Prostate gland (tissue), 2 donors: ENCODE measurements at regions not wholly inside any gene's neighbourhood (a gene's known extent, or its start where the extent isn't known, plus 50 kb on each side); places are given as distances from the start of the nearest gene placed in this dataset.

Source experiments
- DNase-seq: peaks from one replicate; pipeline ENCODE4 v3.0.0-alpha.2; 2019; ENCODE audit warnings: low spot score
- H3K27ac ChIP-seq, 2 donors: fragments of 200-600 bp; sonication (generic); 2 replicates each; pipeline ENCODE4 v1.5.1; 2017 to 2019
- H3K27me3 ChIP-seq: fragments of 200-600 bp; sonication (generic); replicated peaks from 2 replicates; pipeline ENCODE4 v1.5.1; 2019; ENCODE audit not compliant: insufficient read depth
- H3K36me3 ChIP-seq, 2 donors: fragments of 200-600 bp; sonication (generic); 1 replicate in 1 of 2; 2 replicates in 1 of 2; pipeline versions ENCODE4 v1.5.1 to v1.8.1; 2017 to 2019
- H3K4me1 ChIP-seq: fragments of 200-600 bp; sonication (generic); replicated peaks from 2 replicates; pipeline ENCODE4 v1.5.1; 2019
- H3K4me3 ChIP-seq, 2 donors: fragments of 200-600 bp; sonication (generic); 2 replicates each; pipeline ENCODE4 v1.5.1; 2017 to 2019
- H3K9me3 ChIP-seq: fragments of 200-600 bp; sonication (generic); 2 replicates; pipeline ENCODE4 v1.5.1; 2017
- POLR2A ChIP-seq: fragments of 450-650 bp; IDR thresholded peaks from one replicate; pipeline ENCODE4 v1.6.1; 2016; ENCODE audit warnings: antibody characterized with exemption, mild to moderate bottlenecking
- POLR2AphosphoS5 ChIP-seq: sonication (generic); formaldehyde crosslinking; IDR thresholded peaks from one replicate; pipeline ENCODE4 v1.6.1; 2017; ENCODE audit warnings: antibody characterized with exemption
- WGBS: methylation state at CpG from one replicate; pipeline ENCODE4 v1.1.5; 2018; 5-methylcytosine and 5-hydroxymethylcytosine counted together
- intact Hi-C: fragments of 100-400 bp; cut with DNase I; formaldehyde crosslinking; loops from one replicate; pipeline ENCODE4 v1.14.2; 2022
- TF ChIP-seq, protein P1 (sequence below), 4 experiments: fragments of 200-600 bp in 2 of 4; fragments of 450-650 bp in 2 of 4; sonication (generic) in 2 of 4; IDR thresholded peaks; 1 replicate in 3 of 4; 2 replicates in 1 of 4; pipeline ENCODE4 v1.5.1; 2016 to 2019; ENCODE audit warnings: antibody characterized with exemption in 4 of 4, mild to moderate bottlenecking in 2 of 4, moderate library complexity in 2 of 4

DNA sequence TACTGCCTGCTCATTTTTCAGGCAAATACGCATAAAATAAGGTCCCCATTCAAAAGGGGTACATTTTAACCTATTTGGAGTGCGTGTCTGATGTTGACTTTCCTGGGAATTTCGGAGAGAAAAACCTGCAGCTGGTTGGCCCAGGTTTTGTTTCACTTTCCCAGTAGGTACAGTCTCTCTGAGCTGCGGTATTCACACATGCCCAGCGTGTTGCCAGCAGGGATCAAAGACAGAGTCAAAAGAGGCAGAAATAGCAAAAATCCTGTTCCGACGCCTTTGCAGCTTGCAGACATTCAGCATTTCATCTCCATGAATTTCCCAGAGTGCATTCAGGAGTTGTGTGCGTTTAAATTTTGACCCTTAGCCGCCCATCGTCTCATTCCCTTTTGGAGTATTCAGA lies 855.4 kb upstream of the CELF4 start:
- Histone ChIP-seq H3K4me3 (no peak overlapping the region), H3K27me3 (no peaks in the 10 kb centered on the region)
- 62% methylated on average over 10 of the region's 10 CpGs for WGBS

DNA sequence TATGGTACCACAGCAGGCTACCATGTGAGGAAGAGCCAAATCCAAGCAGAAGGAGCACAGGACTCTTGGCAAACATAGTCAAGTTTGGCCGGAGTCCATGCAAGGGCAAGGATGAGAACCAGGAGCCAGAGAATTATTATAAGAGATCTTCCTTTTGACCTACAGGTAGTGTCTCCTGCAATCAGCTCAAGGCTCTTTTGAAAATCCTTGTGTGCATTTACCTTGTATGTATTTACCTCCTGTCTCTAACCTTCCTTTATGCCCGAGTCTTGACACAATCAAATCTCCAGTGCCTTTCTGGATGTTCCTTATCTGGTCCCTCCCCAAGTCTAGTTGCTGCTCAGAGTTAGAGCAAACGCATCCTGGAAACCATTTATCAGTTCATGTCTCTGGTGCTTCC lies 855.0 kb upstream of the CELF4 start:
- DNase-seq = no peak
- TF ChIP-seq POLR2A = no peak
- TF ChIP-seq, protein P1, sequence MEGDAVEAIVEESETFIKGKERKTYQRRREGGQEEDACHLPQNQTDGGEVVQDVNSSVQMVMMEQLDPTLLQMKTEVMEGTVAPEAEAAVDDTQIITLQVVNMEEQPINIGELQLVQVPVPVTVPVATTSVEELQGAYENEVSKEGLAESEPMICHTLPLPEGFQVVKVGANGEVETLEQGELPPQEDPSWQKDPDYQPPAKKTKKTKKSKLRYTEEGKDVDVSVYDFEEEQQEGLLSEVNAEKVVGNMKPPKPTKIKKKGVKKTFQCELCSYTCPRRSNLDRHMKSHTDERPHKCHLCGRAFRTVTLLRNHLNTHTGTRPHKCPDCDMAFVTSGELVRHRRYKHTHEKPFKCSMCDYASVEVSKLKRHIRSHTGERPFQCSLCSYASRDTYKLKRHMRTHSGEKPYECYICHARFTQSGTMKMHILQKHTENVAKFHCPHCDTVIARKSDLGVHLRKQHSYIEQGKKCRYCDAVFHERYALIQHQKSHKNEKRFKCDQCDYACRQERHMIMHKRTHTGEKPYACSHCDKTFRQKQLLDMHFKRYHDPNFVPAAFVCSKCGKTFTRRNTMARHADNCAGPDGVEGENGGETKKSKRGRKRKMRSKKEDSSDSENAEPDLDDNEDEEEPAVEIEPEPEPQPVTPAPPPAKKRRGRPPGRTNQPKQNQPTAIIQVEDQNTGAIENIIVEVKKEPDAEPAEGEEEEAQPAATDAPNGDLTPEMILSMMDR (IDR thresholded peaks at IDR 0.05) = no peak
- H3K27ac ChIP-seq = no peak overlapping the region
- no peaks in the 10 kb centered on the region for H3K27me3 ChIP-seq
- intact Hi-C loops = no loop called here
- H3K4me1 ChIP-seq = no peaks in the 10 kb centered on the region
- no peaks in the 10 kb centered on the region for H3K9me3 ChIP-seq
- no peak overlapping the region for H3K4me3 ChIP-seq
- WGBS = 72% methylated on average over 3 of the region's 3 CpGs
- no peaks in the 10 kb centered on the region for H3K36me3 ChIP-seq

More for the DNA sequence above, 855.4 kb upstream of the CELF4 start:
- no peaks in the 10 kb centered on the region for H3K4me1 ChIP-seq
- no peak for DNase-seq
- H3K9me3 ChIP-seq = no peaks in the 10 kb centered on the region
- TF ChIP-seq POLR2A (no peak), POLR2AphosphoS5 (no peak)
- TF ChIP-seq, protein P1 (IDR thresholded peaks at IDR 0.05) = no peak
- no peaks in the 10 kb centered on the region for H3K36me3 ChIP-seq
- H3K27ac ChIP-seq = no peak overlapping the region
- intact Hi-C loops = no loop called here

DNA sequence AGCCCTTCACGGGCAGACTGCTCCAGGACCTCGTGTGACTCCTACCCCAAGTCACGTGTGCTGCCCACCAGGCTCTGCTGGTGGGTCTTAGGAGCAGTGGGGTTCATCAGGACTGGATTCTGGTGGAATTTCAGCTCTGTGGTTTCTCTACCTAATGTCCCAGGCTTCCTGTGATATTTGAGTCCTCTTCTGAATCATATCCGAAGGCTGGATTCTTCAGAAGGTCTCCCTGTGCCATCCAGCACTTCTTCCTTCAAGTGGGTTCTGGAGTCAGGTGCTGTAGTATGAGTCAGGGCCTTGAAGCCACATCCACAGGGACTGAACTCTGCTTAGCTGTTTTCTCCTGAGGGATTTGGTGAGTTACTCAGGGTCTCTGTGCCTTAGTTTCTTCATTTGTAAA lies 850.2 kb upstream of the CELF4 start:
- no peaks in the 10 kb centered on the region for H3K4me1 ChIP-seq
- H3K36me3 ChIP-seq = no peaks in the 10 kb centered on the region
- TF ChIP-seq POLR2A = no peak
- no peak for TF ChIP-seq POLR2AphosphoS5
- TF ChIP-seq, protein P1 (IDR thresholded peaks at IDR 0.05) = no peak
- WGBS = 97% methylated on average over 4 of the region's 4 CpGs
- intact Hi-C loops = no loop called here
- H3K4me3 ChIP-seq = no peak overlapping the region
- no peak overlapping the region for H3K27ac ChIP-seq
- no peak for DNase-seq
- no peaks in the 10 kb centered on the region for H3K27me3 ChIP-seq
- no peaks in the 10 kb centered on the region for H3K9me3 ChIP-seq

DNA sequence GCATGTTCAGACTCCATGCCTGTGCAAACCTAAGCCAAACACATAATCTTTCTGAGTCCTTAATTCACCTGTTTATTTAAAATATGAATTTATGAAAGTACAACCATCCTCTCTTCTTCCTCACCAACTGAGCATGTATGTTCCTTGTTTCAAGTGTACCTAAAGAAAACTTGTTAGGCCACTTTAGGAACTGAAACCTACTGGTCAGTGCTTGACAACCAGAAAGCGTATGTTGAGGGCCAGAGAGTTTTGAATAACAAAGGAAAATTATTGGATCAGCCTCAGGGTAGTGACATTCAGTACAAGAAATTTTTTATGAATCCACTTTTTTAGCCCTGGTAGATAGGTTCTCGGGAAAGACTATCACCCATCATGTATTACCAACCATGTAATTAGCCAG lies 847.6 kb upstream of the CELF4 start:
- Histone ChIP-seq H3K9me3 (no peaks in the 10 kb centered on the region), H3K36me3 (no peaks in the 10 kb centered on the region), H3K27ac (no peak overlapping the region), H3K27me3 (no peaks in the 10 kb centered on the region), H3K4me1 (no peaks in the 10 kb centered on the region), H3K4me3 (no peak overlapping the region)
- intact Hi-C loops = no loop called here
- DNase-seq = no peak
- WGBS = 65% methylated on average over 2 of the region's 2 CpGs
- no peak for TF ChIP-seq POLR2AphosphoS5
- TF ChIP-seq POLR2A = no peak
- TF ChIP-seq, protein P1 (IDR thresholded peaks at IDR 0.05) = no peak

DNA sequence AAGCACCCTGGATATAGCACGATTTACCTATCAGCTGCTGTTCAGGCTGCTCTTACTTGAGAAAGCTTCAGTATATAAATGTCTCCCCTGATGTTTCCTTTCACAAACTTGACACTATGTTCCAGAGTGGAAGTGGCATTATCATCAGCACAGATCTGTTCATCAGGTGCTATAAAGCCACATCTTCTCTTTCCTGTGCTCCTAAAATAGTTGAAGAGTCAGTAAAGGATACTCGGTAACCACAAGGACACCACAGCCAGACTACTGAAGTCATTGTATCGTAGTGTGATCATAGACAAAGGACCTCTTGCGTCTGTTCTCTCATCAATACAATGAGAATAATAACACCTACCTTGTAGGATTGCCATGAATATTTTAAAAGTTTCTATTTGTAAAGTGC lies 841.0 kb upstream of the CELF4 start:
- DNase-seq = no peak
- Histone ChIP-seq H3K9me3 (no peaks in the 10 kb centered on the region), H3K27me3 (no peaks in the 10 kb centered on the region), H3K36me3 (no peaks in the 10 kb centered on the region), H3K27ac (no peak overlapping the region), H3K4me1 (no peaks in the 10 kb centered on the region), H3K4me3 (no peak overlapping the region)
- TF ChIP-seq, protein P1 (IDR thresholded peaks at IDR 0.05) = no peak
- TF ChIP-seq POLR2AphosphoS5 (no peak), POLR2A (no peak)
- intact Hi-C loops = no loop called here
- WGBS = 76% methylated on average over 4 of the region's 4 CpGs
